HG03095 (cell line): ENCODE measurements at regions not wholly inside any gene's neighbourhood (a gene's known extent, or its start where the extent isn't known, plus 50 kb on each side); places are given as distances from the start of the nearest gene placed in this dataset.

Experiments
- ATAC-seq: cut with Tn5 transposase; IDR thresholded peaks from one replicate; pipeline ENCODE4 v1.9.1; 2021; ENCODE audit warnings: moderate library complexity; ENCODE audit not compliant: unreplicated experiment

DNA sequence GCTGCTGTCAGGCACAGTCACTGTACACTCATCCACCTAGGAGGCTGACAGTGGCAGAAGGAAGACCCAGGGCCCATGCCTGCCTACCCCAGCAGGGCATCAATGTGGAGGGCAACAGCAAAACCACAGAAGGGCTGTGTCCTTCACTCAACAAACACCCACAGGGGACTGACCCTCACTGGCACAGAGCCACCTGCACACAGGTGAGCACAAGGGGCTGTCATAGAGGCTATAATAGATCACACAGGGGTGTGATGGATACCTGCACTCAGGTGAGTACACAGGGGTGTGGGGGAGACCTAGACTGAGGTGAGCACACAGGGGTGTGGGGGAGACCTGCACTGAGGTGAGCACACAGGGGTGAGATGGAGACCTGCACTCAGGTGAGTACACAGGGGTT is 132.8 kb upstream of the TCERG1L start:
- no peak for ATAC-seq

DNA sequence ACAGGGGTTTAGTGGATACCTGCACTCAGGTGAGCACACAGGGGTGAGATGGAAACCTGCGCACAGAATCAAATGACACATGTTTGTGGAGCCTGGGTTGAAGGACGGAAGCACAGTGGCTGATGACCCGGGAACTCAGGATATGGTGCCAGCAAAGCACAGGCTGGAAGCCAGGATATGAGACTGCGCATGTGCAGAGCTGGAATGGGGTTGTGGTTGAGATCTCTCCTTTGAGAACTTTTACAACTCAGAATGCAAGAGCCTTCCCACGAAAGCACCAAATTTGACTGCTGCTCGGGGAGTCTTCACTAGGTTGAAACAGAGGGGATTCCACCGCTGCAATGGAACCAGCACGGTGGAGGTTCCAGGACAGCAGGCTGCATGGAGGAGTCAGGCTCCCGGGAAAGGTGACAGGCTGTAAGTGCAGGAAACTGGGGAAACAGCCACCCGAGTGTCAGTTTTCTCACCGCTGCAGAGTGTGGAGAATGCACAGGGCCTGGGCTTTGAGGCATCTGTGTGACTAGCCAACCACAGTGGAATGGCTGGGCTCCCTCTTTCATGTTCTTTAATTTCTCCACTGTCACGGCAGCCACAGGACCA is 133.4 kb upstream of the TCERG1L start:
- ATAC-seq, result no peak

DNA sequence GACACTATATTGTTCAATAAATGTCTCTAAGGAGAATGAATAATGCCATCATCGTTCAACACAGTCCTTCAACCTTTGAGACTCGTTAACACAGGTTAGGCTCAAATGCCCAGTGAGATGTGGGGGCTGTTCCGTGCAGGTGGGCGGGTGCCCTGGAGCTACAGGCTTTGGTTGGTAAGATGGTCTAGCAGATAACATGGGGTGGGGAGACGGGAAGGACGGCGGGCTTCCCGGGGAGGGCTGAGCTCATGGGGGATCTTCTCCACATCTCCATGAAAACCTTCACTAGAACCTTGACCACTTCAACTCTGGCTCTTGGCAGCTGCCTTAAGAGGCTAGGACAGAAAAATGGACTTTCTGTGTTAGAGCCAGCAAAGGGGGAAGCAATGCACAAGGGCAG is 134.1 kb upstream of the TCERG1L start:
- no peak for ATAC-seq

DNA sequence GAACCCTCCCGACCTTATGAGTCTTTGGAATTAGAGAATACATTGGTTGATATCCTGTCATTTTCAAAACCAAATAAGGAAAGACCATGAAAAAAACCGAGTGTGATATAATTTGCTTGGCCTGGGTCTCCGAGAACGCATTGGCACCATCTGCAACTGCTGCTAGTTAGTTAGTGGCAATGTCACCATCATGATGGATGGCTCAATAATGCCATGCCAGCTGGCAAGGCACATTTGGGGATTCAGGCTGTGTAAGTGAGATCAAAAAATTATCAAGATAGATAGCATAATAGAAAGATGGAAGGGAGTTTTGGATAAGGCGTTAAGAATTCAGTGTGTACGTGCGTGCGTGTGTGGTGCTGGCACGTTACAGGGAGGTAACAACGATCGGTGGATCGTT is 134.7 kb upstream of the TCERG1L start:
- ATAC-seq, result no peak

DNA sequence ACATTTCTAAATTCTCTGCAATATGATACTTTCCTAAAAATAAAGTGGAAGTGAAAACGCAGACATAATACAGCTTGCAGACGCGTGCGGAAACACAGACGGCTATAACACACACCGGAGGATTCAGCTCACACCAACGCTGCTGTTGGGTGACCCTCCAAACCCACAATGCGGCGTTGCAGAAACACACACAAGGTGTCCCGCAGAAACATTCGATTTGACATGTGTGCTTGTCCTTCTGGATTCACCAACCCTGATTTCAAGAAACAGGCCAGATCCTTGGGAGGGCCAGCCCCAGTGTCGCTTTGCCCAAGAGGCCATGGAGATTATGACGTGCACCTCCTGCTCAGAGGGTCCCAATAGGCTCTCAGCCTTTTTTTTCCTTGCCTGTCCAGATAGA is 136.7 kb upstream of the TCERG1L start:
- no peak for ATAC-seq

DNA sequence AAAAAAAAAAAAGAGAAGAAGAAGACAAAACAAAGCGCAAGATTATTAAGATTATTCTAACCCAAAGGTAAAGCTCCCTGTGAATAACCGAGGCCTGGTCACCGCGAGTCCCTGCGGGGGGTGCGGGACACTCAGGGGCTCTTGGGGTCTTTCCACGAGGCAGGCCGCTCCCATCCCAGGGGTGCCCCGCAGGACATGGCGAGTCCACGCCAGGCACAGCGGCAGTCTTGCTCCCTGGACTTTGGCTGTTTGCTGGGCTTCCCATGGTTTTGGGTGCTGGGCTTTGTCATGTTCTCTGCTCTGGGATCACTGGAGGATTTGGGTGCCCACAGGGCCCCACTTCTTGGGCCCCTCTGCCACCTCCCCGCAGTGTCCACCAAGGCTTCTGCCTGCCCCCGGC is 137.4 kb upstream of the TCERG1L start:
- ATAC-seq, result no peak

DNA sequence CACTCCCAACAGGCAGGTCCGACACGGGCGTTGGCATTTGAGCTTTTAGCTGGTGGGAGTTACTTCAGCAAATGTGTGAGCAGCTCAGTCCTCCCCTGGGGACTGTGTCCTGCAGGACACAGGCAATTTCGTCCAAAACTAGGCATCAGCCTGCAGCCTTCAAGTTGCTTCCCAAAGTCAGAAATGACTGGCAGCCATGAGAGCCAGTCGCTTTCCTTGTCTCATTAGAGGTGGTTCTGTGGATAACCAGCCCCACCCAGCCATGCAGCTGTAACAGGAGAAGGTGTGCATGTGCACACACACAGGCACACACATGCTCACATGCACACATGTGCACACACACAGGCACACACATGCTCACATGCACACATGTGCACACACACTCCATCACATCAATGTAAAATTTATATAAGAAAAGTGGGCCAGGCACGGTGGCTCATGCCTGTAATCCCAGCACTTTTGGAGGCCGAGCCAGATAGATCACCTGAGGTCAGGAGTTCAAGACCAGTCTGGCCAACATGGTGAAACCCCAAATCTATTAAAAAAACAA is 138.8 kb upstream of the TCERG1L start:
- ATAC-seq, result no peak

DNA sequence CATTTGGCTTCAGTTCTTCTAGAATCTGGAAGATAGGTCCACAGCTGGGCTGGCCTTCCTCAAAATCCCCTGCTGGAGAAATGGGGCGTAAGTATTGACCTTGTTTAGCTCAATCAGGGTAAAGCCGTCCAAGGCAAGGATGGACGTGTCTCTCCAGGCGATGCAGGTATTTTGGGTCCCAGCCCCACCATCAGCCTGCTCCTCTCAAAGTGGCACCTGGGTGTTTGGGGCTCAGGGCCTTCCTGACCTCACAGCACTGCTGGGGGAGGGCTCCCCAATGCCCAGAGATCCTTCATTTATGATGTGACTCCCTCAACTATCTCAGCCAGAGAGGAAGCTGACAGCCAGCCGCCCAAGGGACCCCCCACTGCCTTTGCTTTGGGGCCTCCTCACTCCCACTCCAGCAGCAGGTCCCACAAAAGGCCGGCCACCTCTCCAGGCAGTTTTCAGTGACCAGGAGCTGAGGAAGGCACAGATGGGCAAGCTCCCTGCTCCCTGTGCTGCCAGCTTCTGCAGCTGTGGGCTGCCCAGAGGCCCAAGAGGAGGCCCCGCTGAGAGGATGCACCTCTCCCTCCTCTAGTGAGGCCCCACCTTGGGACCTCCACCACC is 140.0 kb upstream of the TCERG1L start:
- ATAC-seq, result no peak

DNA sequence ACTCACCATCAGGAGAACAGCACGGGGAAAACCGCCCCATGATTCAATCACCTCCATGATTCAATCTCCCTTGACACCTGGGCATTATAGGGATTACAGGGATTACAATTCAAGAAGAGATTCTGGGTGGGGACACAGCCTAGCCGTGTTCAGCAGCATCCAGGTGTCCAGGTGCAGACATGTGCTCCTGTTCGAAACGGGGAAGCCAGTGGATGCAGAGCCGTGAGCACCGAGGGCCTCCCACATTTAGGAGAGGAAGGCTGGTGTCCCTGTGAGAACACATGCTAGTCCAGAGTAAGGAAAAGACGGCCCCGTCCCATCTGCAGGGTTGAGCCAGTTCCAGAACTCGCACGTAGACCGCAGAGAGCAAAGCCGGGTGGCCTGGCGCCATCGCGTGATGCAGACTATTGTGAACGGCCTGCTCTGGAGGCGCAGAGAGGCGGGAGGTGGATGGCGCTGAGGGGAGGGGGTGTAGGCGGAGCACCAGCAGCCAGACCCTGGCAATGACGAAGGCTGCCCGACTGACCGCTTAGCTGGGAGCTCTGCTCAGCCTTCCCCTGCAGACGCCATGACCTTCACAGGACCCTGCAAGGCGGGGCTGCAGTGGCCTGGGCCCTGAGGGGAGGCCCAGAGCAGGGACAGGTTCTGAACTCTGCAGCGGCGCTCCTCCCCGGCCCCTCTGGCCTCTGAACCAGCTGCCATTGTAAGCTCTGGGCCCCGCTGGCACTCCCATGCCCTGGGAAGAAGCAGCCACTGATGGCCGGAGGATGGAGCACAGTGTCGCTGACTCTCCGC is 141.6 kb upstream of the TCERG1L start:
- ATAC-seq, result no peak

DNA sequence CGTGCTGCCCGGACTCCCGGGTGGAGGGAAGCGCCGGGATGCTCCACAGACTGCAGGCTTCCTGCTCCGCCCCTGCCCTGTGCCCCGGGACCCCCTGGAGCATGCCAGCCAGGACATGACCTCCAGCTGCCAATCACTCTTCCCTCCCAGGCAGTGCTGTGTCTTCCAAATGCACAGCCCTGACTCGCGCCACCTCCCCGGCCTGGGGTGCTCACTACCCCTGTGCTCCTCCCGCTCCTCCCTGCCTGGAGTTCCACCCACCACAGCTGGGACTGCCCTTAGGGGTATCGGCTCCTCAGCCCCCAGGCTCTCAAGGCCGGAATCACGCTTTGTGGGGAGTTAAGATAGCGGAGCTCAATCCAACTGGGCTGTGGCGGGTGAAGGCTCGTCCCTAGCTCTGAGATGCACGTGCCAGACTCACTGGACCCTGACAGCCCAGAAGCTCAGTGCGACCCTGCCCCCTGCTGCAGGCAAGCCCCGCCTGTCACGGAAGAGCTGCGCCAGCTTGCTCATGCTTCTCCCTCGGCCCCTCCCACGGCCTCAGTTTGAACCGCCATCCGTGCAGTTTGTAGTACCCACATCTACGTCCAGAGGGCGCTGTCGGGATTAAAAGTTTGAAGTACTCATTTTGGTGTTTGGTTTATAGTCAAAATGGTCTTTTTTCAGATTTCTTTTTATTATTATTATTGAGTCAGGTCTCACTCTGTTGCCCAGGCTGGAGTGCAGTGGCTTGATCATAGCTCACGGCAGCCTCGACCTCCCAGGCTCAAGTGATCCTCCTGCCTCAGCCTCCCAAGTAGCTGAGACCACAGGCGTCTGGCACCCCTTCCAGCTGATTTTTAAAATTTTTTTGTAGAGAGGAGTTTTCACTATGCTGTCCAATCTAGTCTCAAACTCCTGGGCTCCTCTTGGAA is 142.5 kb upstream of the TCERG1L start:
- no peak for ATAC-seq

DNA sequence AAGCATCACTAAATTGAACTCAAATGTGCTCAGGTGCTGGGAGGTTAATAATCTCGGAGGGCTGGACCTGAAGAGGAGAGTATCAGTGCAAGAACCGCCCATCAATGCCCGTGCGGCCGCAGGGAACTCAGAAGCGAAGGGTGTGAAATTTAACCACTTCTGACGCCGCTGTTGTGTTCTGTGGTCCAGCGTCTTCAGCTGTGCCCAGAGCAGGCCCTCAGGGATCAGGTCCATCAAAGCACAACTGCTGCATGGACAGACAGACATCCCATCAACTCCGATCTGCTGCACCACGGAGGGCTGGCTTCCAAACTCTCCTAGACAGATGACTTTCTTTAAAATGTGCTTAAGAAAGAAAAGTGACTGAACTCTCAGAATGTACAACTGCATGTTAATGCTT is 144.9 kb upstream of the TCERG1L start:
- no peak for ATAC-seq

DNA sequence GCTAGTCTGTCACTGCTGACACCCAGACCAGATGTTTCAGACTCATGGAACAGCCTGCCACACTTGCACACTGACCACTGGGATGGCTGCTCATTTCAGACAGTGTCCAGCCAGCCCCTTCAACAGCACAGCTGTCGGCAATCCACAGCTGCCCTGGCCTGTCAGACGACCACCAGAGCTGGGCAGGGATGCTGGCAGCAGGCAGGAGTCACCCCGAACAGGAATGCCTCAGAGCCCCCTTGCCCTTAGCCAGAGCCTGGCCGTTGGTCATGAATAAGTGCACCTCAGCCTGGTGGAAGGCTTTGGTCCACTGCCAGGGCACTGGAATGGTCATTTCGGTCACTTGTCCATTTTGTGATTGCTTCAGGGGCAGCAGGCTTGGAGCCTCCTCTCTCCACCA is 149.6 kb upstream of the TCERG1L start:
- no peak for ATAC-seq

DNA sequence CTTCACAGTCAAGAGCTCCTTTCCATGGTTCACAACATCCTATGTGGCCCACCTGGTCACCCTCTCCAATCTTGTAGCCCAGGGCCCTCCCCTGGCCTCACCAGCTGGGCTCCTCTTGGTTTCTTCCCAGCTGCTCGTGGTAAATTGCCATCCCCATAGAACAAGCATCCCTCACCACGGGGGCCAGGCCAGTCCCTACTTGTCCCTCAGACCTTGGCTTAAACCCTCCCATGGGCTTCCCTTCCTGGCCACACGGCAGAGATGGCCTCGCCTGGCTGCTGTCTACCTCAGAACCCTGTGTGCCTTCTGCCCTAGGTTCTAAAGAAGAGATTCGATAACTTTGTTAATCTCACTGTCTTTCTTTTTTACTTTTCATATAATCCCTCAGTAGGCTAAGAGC is 153.3 kb upstream of the TCERG1L start:
- ATAC-seq, result no peak

DNA sequence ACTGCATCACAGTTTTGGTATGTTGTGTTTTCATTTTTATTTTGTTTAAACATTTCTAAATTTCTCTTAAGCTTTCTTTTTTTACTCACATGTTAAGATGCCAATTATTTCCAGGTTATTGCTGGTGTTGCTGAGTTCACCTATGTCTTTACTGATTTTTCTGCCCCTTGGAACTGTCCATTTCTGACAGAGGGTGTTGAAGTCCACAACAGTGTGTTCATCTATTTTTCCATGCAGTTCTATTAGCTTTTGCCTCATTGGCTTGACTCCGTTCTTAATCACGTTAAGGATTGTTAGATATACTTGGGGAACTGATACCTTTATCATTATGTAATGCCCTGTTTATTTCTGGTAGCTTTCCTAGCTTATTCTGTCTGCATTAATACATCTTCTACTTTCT is 158.0 kb upstream of the TCERG1L start:
- no peak for ATAC-seq

DNA sequence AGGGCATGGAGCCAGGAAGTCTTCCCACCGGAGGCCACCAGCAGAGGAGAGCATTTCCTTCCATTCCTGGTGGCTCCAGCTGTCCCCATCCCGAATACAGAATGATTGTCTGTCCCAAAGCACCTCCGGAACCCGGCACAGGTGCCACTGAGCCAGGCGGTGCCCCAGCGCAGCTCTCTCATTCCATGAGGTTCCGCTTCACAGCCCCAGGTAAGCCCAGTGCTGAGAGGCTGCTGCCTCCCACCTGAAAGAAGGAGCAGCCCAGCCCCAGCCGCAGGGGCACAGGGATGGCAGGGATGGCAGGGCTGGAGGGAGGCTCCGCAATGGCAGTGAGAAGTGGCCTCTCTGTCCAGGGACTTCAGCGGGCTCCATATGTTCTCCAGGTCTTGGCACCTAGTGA is 162.1 kb upstream of the TCERG1L start:
- ATAC-seq, result no peak

DNA sequence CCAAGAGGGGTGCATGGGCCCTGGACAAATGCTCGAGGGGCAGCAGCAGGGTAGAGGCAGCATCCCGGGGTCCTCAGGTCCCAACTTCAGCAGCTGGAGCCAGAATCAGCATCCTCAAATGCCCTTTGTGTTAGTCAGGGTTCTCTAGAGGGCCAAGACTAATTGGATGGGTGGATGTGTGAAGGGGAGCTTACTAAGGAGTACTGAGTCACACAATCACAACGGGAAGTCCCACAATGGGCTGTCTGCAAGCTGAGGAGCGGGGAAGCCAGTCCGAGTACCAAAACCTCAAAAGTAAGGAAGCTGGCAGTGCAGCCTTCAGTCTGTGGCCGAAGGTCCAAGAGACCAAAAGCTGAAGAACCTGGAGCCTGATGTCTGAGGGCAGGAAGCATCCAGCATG is 162.9 kb upstream of the TCERG1L start:
- no peak for ATAC-seq

DNA sequence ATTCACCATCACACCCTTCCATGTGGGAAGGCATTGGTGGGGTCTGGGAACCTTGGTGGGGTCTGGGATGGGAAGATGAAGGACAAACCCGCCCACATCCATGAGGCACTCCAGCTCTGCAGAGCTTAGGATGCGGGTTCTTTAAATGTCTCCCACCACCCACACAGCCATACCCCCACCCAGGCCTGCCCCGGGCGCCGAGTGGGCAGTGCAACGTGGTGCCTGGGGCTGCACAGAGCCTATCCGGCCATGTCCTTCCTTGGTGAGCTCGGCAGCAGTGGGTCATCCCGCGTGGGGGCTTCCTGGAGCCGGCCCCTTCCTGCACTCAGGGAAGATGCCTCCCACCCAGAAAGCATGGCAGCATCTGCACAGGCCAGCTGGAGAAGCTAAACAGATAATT is 163.5 kb upstream of the TCERG1L start:
- ATAC-seq, result no peak

DNA sequence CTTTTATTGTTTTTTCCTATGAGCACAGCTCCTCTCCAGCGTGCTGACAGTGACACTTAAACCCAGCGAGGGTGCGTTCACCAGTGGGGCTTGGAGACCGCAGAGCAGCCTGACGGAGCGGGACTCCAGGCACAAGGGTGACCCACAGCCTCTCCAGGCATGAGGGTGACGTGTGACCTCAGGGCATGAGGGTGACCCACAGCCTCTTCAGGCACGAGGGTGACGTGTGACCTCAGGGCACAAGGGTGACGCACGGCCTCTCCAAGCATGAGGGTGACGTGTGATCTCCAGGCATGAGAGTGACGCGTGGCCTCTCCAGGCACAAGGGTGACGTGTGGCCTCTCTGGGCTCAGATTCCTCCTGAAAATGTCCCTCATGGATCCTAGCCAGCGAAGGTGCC is 164.3 kb upstream of the TCERG1L start:
- no peak for ATAC-seq

DNA sequence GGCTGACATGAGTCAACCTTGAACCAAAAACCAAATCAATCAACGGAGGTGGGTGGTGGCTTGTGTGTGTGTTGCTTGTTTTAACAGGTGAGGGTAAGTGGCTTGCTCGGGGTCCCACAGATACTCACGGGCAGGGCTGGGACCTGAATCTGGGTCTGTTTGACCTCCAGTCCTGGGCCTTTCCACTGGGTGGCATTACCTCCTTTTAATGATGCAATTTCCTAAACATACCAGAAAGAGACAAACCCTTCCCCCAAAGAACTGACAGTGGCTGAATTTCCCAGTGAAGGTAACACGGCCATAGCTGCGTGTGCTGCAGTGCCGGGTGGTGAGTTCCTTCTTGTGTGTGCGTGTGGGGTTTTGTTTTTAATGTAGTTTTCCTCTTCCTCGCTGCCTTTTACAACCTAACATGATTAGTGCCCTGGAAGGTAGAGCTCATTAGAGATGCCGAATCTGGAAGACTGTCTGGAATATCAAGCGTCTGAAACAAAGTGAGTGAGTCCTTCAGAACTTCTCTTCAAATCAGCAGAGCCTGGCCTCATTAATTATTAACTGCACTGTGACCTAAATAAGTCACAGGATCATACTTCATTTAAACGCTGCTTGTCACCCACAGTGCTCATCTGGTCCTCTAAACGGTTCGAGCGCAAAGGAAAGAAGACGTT is 166.1 kb upstream of the TCERG1L start:
- no peak for ATAC-seq

DNA sequence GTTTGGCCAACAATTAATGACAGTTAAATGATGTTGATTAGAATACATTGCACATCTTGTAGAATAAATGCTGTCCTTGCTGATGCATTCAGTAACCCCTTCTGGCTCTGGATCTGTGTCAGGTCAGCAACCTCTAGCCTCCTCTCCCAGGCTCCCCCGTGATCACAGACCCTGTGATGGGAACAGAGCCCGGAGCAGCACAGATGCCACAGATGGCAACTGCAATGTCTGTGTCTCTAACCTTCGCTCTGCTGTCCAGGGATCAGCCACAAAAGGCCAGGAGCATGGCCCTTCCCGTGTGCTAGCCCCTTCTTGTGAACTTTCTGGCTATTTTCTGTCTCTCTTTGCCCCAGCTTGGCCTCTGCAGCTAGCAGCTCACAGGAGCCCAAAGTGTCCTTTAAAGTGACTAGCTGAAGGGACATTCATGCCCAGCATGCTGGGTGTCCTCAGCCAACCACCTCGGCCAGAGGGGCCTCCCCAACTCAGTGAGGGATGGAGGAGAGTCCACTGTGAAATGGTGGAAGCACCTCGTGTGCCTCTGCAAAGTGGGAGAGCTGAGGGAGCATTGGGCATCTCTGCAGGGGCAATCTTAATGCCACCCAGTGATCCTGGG is 167.0 kb upstream of the TCERG1L start:
- no peak for ATAC-seq
